SU-DHL-6 (cell line): ENCODE measurements at regions not wholly inside any gene's neighbourhood (a gene's known extent, or its start where the extent isn't known, plus 50 kb on each side); places are given as distances from the start of the nearest gene placed in this dataset.

Source experiments
- H2AFZ ChIP-seq: fragments of 200-600 bp; sonication (generic); 2 replicates; pipeline ENCODE4 v1.6.1; 2014; ENCODE audit warnings: low read depth, mild to moderate bottlenecking, moderate library complexity, mixed read lengths, antibody characterized with exemption, low read length; ENCODE audit not compliant: severe bottlenecking
- H3F3A ChIP-seq: fragments of 200-600 bp; shearing (Covaris generic); 2 replicates; pipeline ENCODE4 v1.6.0; 2016; ENCODE audit warnings: antibody characterized with exemption, mild to moderate bottlenecking; ENCODE audit not compliant: insufficient read depth
- H3K27ac ChIP-seq: fragments of 200-600 bp; sonication (generic); 2 replicates; pipeline ENCODE4 v1.5.1; 2016; ENCODE audit warnings: low read depth, mild to moderate bottlenecking, low read length, moderate library complexity, mixed read lengths
- H3K27me3 ChIP-seq: fragments of 200-600 bp; sonication (generic), shearing (Covaris generic); 2 replicates; pipeline ENCODE4 v1.6.0; 2014; ENCODE audit warnings: mild to moderate bottlenecking, low read length
- H3K36me3 ChIP-seq: fragments of 200-600 bp; sonication (generic); 2 replicates; pipeline ENCODE4 v1.6.1; 2014; ENCODE audit warnings: mild to moderate bottlenecking, low read length, mixed read lengths
- H3K4me2 ChIP-seq: fragments of 300-600, 200-600 bp; shearing (Covaris generic), sonication (generic); 2 replicates; pipeline ENCODE4 v1.6.0; 2014; ENCODE audit warnings: low read length, low read depth, mild to moderate bottlenecking; ENCODE audit not compliant: poor library complexity, severe bottlenecking
- H3K4me3 ChIP-seq: fragments of 200-600 bp; sonication (generic); 2 replicates; pipeline ENCODE4 v1.5.1; 2014; ENCODE audit warnings: antibody characterized with exemption, low read length, mild to moderate bottlenecking, mixed read lengths; ENCODE audit not compliant: insufficient read depth, poor library complexity, severe bottlenecking
- H3K79me2 ChIP-seq: fragments of 200-600 bp; sonication (generic); 2 replicates; pipeline ENCODE4 v1.6.1; 2014; ENCODE audit warnings: mild to moderate bottlenecking, low read length, moderate library complexity; ENCODE audit not compliant: insufficient read depth
- H3K9ac ChIP-seq: fragments of 200-600 bp; sonication (generic); 2 replicates; pipeline ENCODE4 v1.7.0; 2014; ENCODE audit warnings: mild to moderate bottlenecking, low read length
- H3K9me2 ChIP-seq: fragments of 200-600 bp; sonication (generic); replicated peaks from 2 replicates; pipeline ENCODE4 v1.6.1; 2014; ENCODE audit warnings: low read length; ENCODE audit not compliant: insufficient read depth
- H3K9me3 ChIP-seq: fragments of 200-600 bp; sonication (generic); 2 replicates; pipeline ENCODE4 v1.6.1; 2014; ENCODE audit warnings: low read length, mixed read lengths; ENCODE audit not compliant: insufficient read depth
- H4K20me1 ChIP-seq: fragments of 200-600 bp; sonication (generic); 2 replicates; pipeline ENCODE4 v1.6.1; 2014; ENCODE audit warnings: low read depth, mild to moderate bottlenecking, antibody characterized with exemption, low read length, moderate library complexity, mixed read lengths
- EZH2phosphoT487 ChIP-seq: fragments of 200-600 bp; sonication (generic), shearing (Covaris generic); conservative IDR thresholded peaks from 2 replicates; pipeline ENCODE4 v1.6.1; 2018; ENCODE audit warnings: mild to moderate bottlenecking, antibody characterized with exemption, low read length, moderate library complexity, mixed read lengths
- TF ChIP-seq, protein P1 (sequence below): fragments of 200-600 bp; sonication (generic); IDR thresholded peaks from one replicate; pipeline ENCODE4 v1.5.1; 2017; ENCODE audit warnings: antibody characterized with exemption, mild to moderate bottlenecking, low read length, moderate library complexity; ENCODE audit not compliant: insufficient read depth, poor library complexity, severe bottlenecking

DNA sequence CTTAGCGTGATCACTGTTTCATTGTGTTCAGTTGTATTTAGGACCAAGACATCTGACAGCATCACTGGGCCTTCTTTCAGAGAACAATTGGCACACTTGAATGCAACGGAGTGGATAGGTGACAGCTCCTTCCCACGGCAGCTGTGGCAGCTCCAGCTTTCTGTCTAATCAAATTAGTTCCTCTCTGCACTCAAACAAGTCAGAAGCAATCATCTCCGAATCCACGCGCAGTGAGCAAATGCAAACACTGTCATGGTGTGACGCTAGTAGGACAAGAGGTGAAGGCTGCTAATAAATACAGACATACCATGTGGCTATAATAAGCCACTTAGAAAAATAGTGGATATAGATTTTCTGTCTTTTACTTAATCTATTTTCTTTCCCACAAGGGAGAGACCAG lies 542.4 kb downstream of the ACTR3B start:
- Histone ChIP-seq H3F3A (no peaks in the 10 kb centered on the region), H2AFZ (no peak overlapping the region), H3K9ac (no peak overlapping the region), H4K20me1 (no peaks in the 10 kb centered on the region), H3K79me2 (no peaks in the 10 kb centered on the region), H3K9me2 (no peaks in the 10 kb centered on the region), H3K4me3 (no peak overlapping the region), H3K4me2 (no peak overlapping the region), H3K27ac (no peak overlapping the region), H3K27me3 (no peaks in the 10 kb centered on the region), H3K36me3 (no peaks in the 10 kb centered on the region), H3K9me3 (no peaks in the 10 kb centered on the region)
- TF ChIP-seq, protein P1, sequence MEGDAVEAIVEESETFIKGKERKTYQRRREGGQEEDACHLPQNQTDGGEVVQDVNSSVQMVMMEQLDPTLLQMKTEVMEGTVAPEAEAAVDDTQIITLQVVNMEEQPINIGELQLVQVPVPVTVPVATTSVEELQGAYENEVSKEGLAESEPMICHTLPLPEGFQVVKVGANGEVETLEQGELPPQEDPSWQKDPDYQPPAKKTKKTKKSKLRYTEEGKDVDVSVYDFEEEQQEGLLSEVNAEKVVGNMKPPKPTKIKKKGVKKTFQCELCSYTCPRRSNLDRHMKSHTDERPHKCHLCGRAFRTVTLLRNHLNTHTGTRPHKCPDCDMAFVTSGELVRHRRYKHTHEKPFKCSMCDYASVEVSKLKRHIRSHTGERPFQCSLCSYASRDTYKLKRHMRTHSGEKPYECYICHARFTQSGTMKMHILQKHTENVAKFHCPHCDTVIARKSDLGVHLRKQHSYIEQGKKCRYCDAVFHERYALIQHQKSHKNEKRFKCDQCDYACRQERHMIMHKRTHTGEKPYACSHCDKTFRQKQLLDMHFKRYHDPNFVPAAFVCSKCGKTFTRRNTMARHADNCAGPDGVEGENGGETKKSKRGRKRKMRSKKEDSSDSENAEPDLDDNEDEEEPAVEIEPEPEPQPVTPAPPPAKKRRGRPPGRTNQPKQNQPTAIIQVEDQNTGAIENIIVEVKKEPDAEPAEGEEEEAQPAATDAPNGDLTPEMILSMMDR, result no peak
- TF ChIP-seq EZH2phosphoT487, result no peak

DNA sequence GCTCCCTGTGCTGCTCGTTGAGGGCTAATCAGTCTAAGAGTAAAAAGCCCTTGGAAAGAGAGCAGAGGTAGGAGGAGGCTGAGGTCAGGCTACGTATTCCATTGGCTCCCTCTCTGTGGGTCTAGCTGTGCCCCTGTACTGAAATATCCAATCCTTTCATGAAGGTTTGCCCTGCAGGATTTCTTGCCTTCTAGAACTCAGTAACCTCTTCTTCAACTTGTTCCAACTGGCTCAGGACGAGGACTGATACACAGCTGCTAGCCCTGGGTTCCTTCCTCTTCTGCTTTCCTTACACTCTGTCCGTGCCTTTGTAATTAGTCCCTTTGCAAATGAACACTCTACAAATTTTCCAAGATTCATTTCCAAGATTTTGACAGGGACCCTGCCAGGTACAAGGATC lies 560.5 kb downstream of the ACTR3B start:
- Histone ChIP-seq H3K9me2 (no peaks in the 10 kb centered on the region), H3K36me3 (no peaks in the 10 kb centered on the region), H3K4me3 (no peak overlapping the region), H2AFZ (no peak overlapping the region), H3K9ac (no peak overlapping the region), H4K20me1 (no peaks in the 10 kb centered on the region), H3K79me2 (no peaks in the 10 kb centered on the region), H3K9me3 (no peaks in the 10 kb centered on the region), H3K4me2 (no peak overlapping the region), H3F3A (no peaks in the 10 kb centered on the region), H3K27ac (no peak overlapping the region), H3K27me3 (no peaks in the 10 kb centered on the region)
- no peak for TF ChIP-seq EZH2phosphoT487
- TF ChIP-seq, protein P1, result no peak

DNA sequence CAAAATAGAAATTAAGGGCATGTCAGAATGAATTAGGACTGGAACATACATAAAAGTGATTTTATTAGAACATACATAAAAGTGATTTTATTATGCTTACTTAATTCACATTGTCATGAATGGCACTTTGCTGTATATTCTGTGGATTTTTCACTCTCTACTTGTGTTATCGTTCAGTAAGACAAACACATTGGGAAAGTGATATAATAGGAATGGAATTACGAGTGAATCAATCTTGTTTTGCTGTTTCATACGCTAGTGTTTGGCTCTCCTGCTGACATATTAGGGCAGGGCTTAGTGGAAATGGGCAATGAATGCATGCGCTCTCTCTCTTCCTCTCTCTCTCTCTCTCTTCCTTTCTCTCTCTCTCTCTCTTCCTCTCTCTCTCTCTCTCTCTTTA lies 561.1 kb downstream of the ACTR3B start:
- no peaks in the 10 kb centered on the region for H3K9me3 ChIP-seq
- H3K27ac ChIP-seq, result no peak overlapping the region
- H2AFZ ChIP-seq, result no peak overlapping the region
- H3K79me2 ChIP-seq, result no peaks in the 10 kb centered on the region
- TF ChIP-seq EZH2phosphoT487, result no peak
- TF ChIP-seq, protein P1, result no peak
- no peak overlapping the region for H3K9ac ChIP-seq
- no peaks in the 10 kb centered on the region for H3K9me2 ChIP-seq
- no peak overlapping the region for H3K4me3 ChIP-seq
- no peaks in the 10 kb centered on the region for H3K36me3 ChIP-seq
- H3K4me2 ChIP-seq, result no peak overlapping the region
- H3K27me3 ChIP-seq, result no peaks in the 10 kb centered on the region
- no peaks in the 10 kb centered on the region for H4K20me1 ChIP-seq
- no peaks in the 10 kb centered on the region for H3F3A ChIP-seq

DNA sequence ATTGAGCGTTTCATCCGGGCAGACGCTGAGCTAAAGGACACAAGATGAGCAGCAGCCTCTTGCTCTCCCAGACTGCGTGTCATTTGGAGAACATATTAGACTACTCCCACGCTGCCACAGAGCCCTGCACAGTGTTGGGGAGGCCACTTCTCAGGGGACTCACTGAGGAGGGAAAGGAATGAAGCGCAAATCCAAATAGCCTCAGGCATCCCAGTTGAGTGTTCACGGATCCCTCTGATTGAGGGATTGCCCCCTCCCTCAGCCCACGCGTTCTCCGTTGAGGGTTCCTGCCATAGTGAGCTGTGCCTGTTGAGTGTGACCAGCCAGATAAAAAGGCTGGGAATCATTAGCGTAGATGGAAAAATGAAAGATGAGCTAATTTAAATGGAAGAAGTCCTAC lies 563.4 kb downstream of the ACTR3B start:
- Histone ChIP-seq H3K9me2 (no peaks in the 10 kb centered on the region), H3F3A (no peaks in the 10 kb centered on the region), H3K9ac (no peak overlapping the region), H3K79me2 (no peaks in the 10 kb centered on the region), H3K4me2 (no peak overlapping the region), H3K9me3 (no peaks in the 10 kb centered on the region), H3K27me3 (no peaks in the 10 kb centered on the region), H2AFZ (no peak overlapping the region), H3K27ac (no peak overlapping the region), H4K20me1 (no peaks in the 10 kb centered on the region), H3K4me3 (no peak overlapping the region), H3K36me3 (no peaks in the 10 kb centered on the region)
- TF ChIP-seq, protein P1, result no peak
